Spleen (tissue), 11 donors: ENCODE measurements at regions not wholly inside any gene's neighbourhood (a gene's known extent, or its start where the extent isn't known, plus 50 kb on each side); places are given as distances from the start of the nearest gene placed in this dataset.

Experiments used
- DNase-seq: peaks from one replicate; pipeline ENCODE4 v3.0.0-alpha.2; 2020
- H3K27ac ChIP-seq, 8 donors: fragments of 200-600 bp; sonication (generic) in 7 of 8; 1 replicate in 4 of 8; 2 replicates in 4 of 8; pipeline versions ENCODE4 v1.5.0 to v1.8.0; 2016 to 2021; ENCODE audit warnings: inconsistent platforms in 4 of 8, mild to moderate bottlenecking in 4 of 8, moderate library complexity in 1 of 8
- H3K27me3 ChIP-seq, 7 donors: fragments of 200-600 bp; sonication (generic) in 6 of 7; replicated peaks in 1 of 7; 1 replicate in 4 of 7; 2 replicates in 3 of 7; pipeline versions ENCODE4 v1.5.0 to v1.8.0; 2016 to 2021; ENCODE audit warnings: inconsistent platforms in 3 of 7, mild to moderate bottlenecking in 1 of 7
- H3K36me3 ChIP-seq, 6 donors: fragments of 200-600 bp; sonication (generic) in 5 of 6; 1 replicate in 4 of 6; 2 replicates in 2 of 6; pipeline versions ENCODE4 v1.5.0 to v1.8.0; 2016 to 2021; ENCODE audit warnings: inconsistent platforms in 2 of 6
- H3K4me1 ChIP-seq, 6 donors: fragments of 200-600 bp; sonication (generic) in 5 of 6; 1 replicate in 3 of 6; 2 replicates in 3 of 6; pipeline versions ENCODE4 v1.5.0 to v1.8.0; 2016 to 2021; ENCODE audit warnings: inconsistent platforms in 3 of 6
- H3K4me3 ChIP-seq, 8 donors: fragments of 200-600 bp; sonication (generic) in 7 of 8; 1 replicate in 4 of 8; 2 replicates in 4 of 8; pipeline versions ENCODE4 v1.5.0 to v1.8.0; 2016 to 2021; ENCODE audit warnings: inconsistent platforms in 4 of 8, mild to moderate bottlenecking in 4 of 8, moderate library complexity in 2 of 8
- H3K9me3 ChIP-seq, 8 donors: fragments of 200-600 bp; sonication (generic) in 7 of 8; 1 replicate in 4 of 8; 2 replicates in 4 of 8; pipeline versions ENCODE4 v1.5.0 to v1.8.0; 2016 to 2021; ENCODE audit warnings: inconsistent platforms in 4 of 8
- CTCF ChIP-seq, 11 experiments: fragments of 200-600 bp in 7 of 11; fragments of 450-650 bp in 4 of 11; sonication (generic) in 4 of 11; IDR thresholded peaks in 8 of 11; conservative IDR thresholded peaks in 3 of 11; 1 replicate in 7 of 11; 2 replicates in 4 of 11; pipeline versions ENCODE4 v1.4.0 to v1.8.0; 2016 to 2021; ENCODE audit warnings: antibody characterized with exemption in 11 of 11, inconsistent platforms in 4 of 11, mild to moderate bottlenecking in 1 of 11
- POLR2A ChIP-seq, 3 donors: fragments of 450-650 bp; IDR thresholded peaks; one replicate each; pipeline ENCODE4 v1.5.1; 2017; ENCODE audit warnings: antibody characterized with exemption in 3 of 3, mild to moderate bottlenecking in 1 of 3
- POLR2AphosphoS5 ChIP-seq, 3 donors: sonication (generic); formaldehyde crosslinking; IDR thresholded peaks; one replicate each; pipeline ENCODE4 v1.5.1; 2017; ENCODE audit warnings: antibody characterized with exemption in 3 of 3
- WGBS, 5 donors: extraction: QIAGEN DNeasy Blood & Tissue Kit in 3 of 5; methylation state at CpG; one replicate each; pipeline versions ENCODE4 v1.1.5 to v1.1.7; 2013 to 2018; 5-methylcytosine and 5-hydroxymethylcytosine counted together
- intact Hi-C: fragments of 100-400 bp; cut with DNase I; formaldehyde crosslinking; loops from one replicate; pipeline ENCODE4 v1.15.0; 2023; ENCODE audit warnings: low total_unique reads
- donor health status: healthy with polysubstance abuse.
- donor health status: DM: no; HTN: no; CAD: no; lungs with moderate emphysema.
- donor health status: DM: no; HTN: no; CAD: no.
- donor health status: Bipolar disorder and iron deficiency.
- donor health status: healthy.
- donor health status: DM: no; HTN: no; CAD: no.
- donor health status: DM: yes; HTN: yes; CAD: no.

- no peaks in the 10 kb centered on the region for H3K4me1 ChIP-seq
- H3K36me3 ChIP-seq, result no peaks in the 10 kb centered on the region
- DNase-seq, result no peak
- TF ChIP-seq CTCF (IDR thresholded peaks at IDR 0.05 in 8 of 11, conservative IDR thresholded peaks at IDR 0.05 in 3 of 11) (no peak), POLR2A (IDR thresholded peaks at IDR 0.05) (no peak), POLR2AphosphoS5 (IDR thresholded peaks at IDR 0.05) (no peak)
- H3K27me3 ChIP-seq, result no peaks in the 10 kb centered on the region
- H3K4me3 ChIP-seq, result no peak overlapping the region
- no peak overlapping the region for H3K27ac ChIP-seq
- peaks cover 0 to 29% (median 14%) of the 10 kb centered on the region in 8 donors for H3K9me3 ChIP-seq
- intact Hi-C loops, result no loop called here
These were observed 1057.8 kb upstream of the CDH2 start for GRCh38 chr18:29234751-29235150.

GRCh38 chr18:29226213-29226612 lies 1049.3 kb upstream of the CDH2 start:
- no peak overlapping the region for H3K27ac ChIP-seq
- 56 to 74% (median 60%) methylated on average over 1 of the region's 1 CpG for WGBS, 5 donors
- no peak overlapping the region for H3K4me3 ChIP-seq
- no peaks in the 10 kb centered on the region for H3K27me3 ChIP-seq
- no peak for DNase-seq
- TF ChIP-seq POLR2AphosphoS5 (IDR thresholded peaks at IDR 0.05), result no peak
- TF ChIP-seq CTCF (IDR thresholded peaks at IDR 0.05 in 8 of 11, conservative IDR thresholded peaks at IDR 0.05 in 3 of 11), result no peak
- TF ChIP-seq POLR2A (IDR thresholded peaks at IDR 0.05), result no peak
- no peaks in the 10 kb centered on the region for H3K36me3 ChIP-seq
- intact Hi-C loops, result no loop called here
- H3K4me1 ChIP-seq, result no peaks in the 10 kb centered on the region
- peaks cover 0 to 9% (median 2%) of the 10 kb centered on the region in 8 donors for H3K9me3 ChIP-seq

GRCh38 chr18:29225351-29225750 lies 1048.4 kb upstream of the CDH2 start:
- TF ChIP-seq CTCF (IDR thresholded peaks at IDR 0.05 in 8 of 11, conservative IDR thresholded peaks at IDR 0.05 in 3 of 11) (no peak), POLR2AphosphoS5 (IDR thresholded peaks at IDR 0.05) (no peak), POLR2A (IDR thresholded peaks at IDR 0.05) (no peak)
- DNase-seq, result no peak

GRCh38 chr18:29218091-29218490 lies 1041.2 kb upstream of the CDH2 start:
- DNase-seq, result no peak
- Histone ChIP-seq H3K27me3 (no peaks in the 10 kb centered on the region), H3K9me3 (peaks cover 0 to 7% (median 4%) of the 10 kb centered on the region in 8 donors), H3K4me1 (no peaks in the 10 kb centered on the region), H3K4me3 (no peak overlapping the region), H3K36me3 (no peaks in the 10 kb centered on the region), H3K27ac (no peak overlapping the region)
- 68 to 81% (median 73%) methylated on average over 2 of the region's 2 CpGs for WGBS, 5 donors
- TF ChIP-seq CTCF (IDR thresholded peaks at IDR 0.05 in 8 of 11, conservative IDR thresholded peaks at IDR 0.05 in 3 of 11) (no peak), POLR2AphosphoS5 (IDR thresholded peaks at IDR 0.05) (no peak), POLR2A (IDR thresholded peaks at IDR 0.05) (no peak)
- intact Hi-C loops, result no loop called here

More at GRCh38 chr18:29225351-29225750, 1048.4 kb upstream of the CDH2 start:
- no peaks in the 10 kb centered on the region for H3K27me3 ChIP-seq
- intact Hi-C loops, result no loop called here
- H3K27ac ChIP-seq, result no peak overlapping the region
- H3K4me1 ChIP-seq, result no peaks in the 10 kb centered on the region
- H3K4me3 ChIP-seq, result no peak overlapping the region
- H3K9me3 ChIP-seq, result peaks cover 0 to 7% (median under 1%) of the 10 kb centered on the region in 8 donors
- H3K36me3 ChIP-seq, result no peaks in the 10 kb centered on the region
